Esophagus (tissue), 2 donors: ENCODE measurements at regions not wholly inside any gene's neighbourhood (a gene's known extent, or its start where the extent isn't known, plus 50 kb on each side); places are given as distances from the start of the nearest gene placed in this dataset.

Experiments used
- H3K27ac ChIP-seq, 2 donors: one replicate each; pipeline ENCODE4 v1.5.1; 2013; ENCODE audit warnings: low read depth in 2 of 2, mild to moderate bottlenecking in 2 of 2, inconsistent platforms in 1 of 2, low read length in 1 of 2, moderate library complexity in 1 of 2
- H3K27me3 ChIP-seq, 2 donors: one replicate each; pipeline ENCODE4 v1.6.1; 2013; ENCODE audit warnings: low read length in 2 of 2, control low read depth in 1 of 2, mild to moderate bottlenecking in 1 of 2; ENCODE audit not compliant: insufficient read depth in 2 of 2, control insufficient read depth in 1 of 2
- H3K36me3 ChIP-seq, 2 donors: one replicate each; pipeline ENCODE4 v1.6.1; 2013; ENCODE audit warnings: low read length in 1 of 2; ENCODE audit not compliant: control insufficient read depth in 2 of 2, insufficient read depth in 2 of 2
- H3K4me1 ChIP-seq, 2 donors: one replicate each; pipeline ENCODE4 v1.6.1; 2013; ENCODE audit warnings: low read length in 1 of 2; ENCODE audit not compliant: control insufficient read depth in 2 of 2, insufficient read depth in 2 of 2
- H3K4me3 ChIP-seq, 2 donors: one replicate each; pipeline ENCODE4 v1.5.1; 2013; ENCODE audit warnings: low read length in 2 of 2, mild to moderate bottlenecking in 2 of 2, low read depth in 1 of 2, moderate library complexity in 1 of 2
- H3K9me3 ChIP-seq, 2 donors: one replicate each; pipeline ENCODE4 v1.6.1; 2013; ENCODE audit warnings: mild to moderate bottlenecking in 2 of 2, low read depth in 1 of 2, low read length in 1 of 2, moderate library complexity in 1 of 2; ENCODE audit not compliant: control insufficient read depth in 2 of 2, insufficient read depth in 1 of 2
- WGBS, 2 donors: extraction: QIAGEN DNeasy Blood & Tissue Kit; methylation state at CpG; one replicate each; pipeline ENCODE4 v1.1.7; 2013; 5-methylcytosine and 5-hydroxymethylcytosine counted together
- donor health status: healthy with polysubstance abuse.
- donor health status: Bipolar disorder and iron deficiency.

- WGBS, 2 donors: 94% methylated on average over 4 of the region's 4 CpGs
- Histone ChIP-seq H3K4me1 (no peaks in the 10 kb centered on the region), H3K27ac (no peak overlapping the region), H3K9me3 (peaks cover 1 to 3% of the 10 kb centered on the region in 2 donors), H3K4me3 (no peak overlapping the region), H3K36me3 (no peaks in the 10 kb centered on the region), H3K27me3 (no peaks in the 10 kb centered on the region)
These were observed 599.2 kb upstream of the POM121L12 start for GRCh38 chr7:52436278-52436677.

GRCh38 chr7:52431082-52431815 lies 604.2 kb upstream of the POM121L12 start:
- H3K27ac ChIP-seq: no peak overlapping the region
- H3K36me3 ChIP-seq: no peaks in the 10 kb centered on the region
- H3K4me3 ChIP-seq: no peak overlapping the region
- no peaks in the 10 kb centered on the region for H3K27me3 ChIP-seq
- H3K9me3 ChIP-seq: peaks cover 6% of the 10 kb centered on the region in 2 donors
- no peaks in the 10 kb centered on the region for H3K4me1 ChIP-seq
- 93 to 94% methylated on average over 36 of the region's 36 CpGs for WGBS, 2 donors

- Histone ChIP-seq H3K27me3 (no peaks in the 10 kb centered on the region), H3K4me1 (no peaks in the 10 kb centered on the region), H3K9me3 (peaks cover 0 to 2% of the 10 kb centered on the region in 2 donors), H3K27ac (no peak overlapping the region), H3K36me3 (no peaks in the 10 kb centered on the region), H3K4me3 (no peak overlapping the region)
- WGBS, 2 donors: 95 to 100% methylated on average over 1 of the region's 1 CpG
These were observed 612.2 kb upstream of the POM121L12 start for GRCh38 chr7:52423251-52423650.

GRCh38 chr7:52413051-52413450 lies 622.4 kb upstream of the POM121L12 start:
- 61 to 65% methylated on average over 5 of the region's 5 CpGs for whole genome bisulfite sequencing, 2 donors
- Histone ChIP-seq H3K27ac (no peak overlapping the region), H3K9me3 (peaks cover 0 to 2% of the 10 kb centered on the region in 2 donors), H3K4me3 (no peak overlapping the region), H3K27me3 (no peaks in the 10 kb centered on the region), H3K36me3 (no peaks in the 10 kb centered on the region), H3K4me1 (no peaks in the 10 kb centered on the region)

GRCh38 chr7:52410032-52410431 lies 625.4 kb upstream of the POM121L12 start:
- WGBS, 2 donors: 84 to 85% methylated on average over 4 of the region's 4 CpGs
- no peaks in the 10 kb centered on the region for H3K4me1 ChIP-seq
- H3K36me3 ChIP-seq: no peaks in the 10 kb centered on the region

DNA sequence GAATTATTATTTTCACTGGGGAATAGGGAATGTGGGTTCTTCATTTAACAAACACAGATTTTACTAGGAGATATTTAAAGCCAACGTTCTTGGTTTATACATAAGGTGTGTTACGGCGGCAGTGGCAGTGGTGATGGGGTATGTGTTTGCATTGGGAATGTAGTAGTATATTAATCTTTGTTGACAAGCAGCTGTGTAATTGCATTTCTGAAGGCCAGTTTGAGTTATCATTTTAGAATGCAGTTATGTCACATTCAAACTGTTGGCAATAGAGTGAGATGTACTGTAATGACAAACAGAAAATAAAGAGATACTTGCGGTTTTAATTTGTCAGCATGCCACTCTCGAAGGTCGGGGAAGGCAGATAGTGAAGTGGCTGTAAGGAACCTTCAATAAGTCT lies 628.6 kb upstream of the POM121L12 start:
- Histone ChIP-seq H3K9me3 (peaks cover 0 to 2% of the 10 kb centered on the region in 2 donors), H3K4me1 (no peaks in the 10 kb centered on the region), H3K36me3 (no peaks in the 10 kb centered on the region), H3K27ac (no peak overlapping the region), H3K27me3 (no peaks in the 10 kb centered on the region), H3K4me3 (no peak overlapping the region)
- WGBS, 2 donors: 69 to 82% methylated on average over 6 of the region's 6 CpGs

More at GRCh38 chr7:52410032-52410431, 625.4 kb upstream of the POM121L12 start:
- H3K27ac ChIP-seq: no peak overlapping the region
- no peaks in the 10 kb centered on the region for H3K27me3 ChIP-seq
- no peak overlapping the region for H3K4me3 ChIP-seq
- H3K9me3 ChIP-seq: peaks cover 0 to 2% of the 10 kb centered on the region in 2 donors

DNA sequence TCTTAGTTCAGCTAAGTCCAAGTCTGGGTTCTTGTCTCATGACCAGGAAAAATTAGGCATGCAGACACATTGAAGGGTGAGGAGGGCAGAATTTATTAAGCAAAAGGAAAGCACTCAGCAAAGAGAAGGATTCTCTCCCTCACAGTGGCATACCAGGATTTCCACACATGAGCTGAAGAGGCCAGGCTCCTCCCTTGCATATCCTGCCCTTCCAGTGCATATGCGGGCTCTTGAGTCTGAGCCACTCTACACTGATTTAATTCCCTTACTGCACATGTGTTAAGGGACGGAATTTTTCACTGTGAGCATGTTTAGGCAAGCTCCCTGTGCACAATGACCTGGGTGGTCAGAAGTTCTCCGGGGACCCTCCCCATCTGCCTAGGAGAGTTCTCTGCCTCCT lies 652.7 kb upstream of the POM121L12 start:
- Histone ChIP-seq H3K36me3 (no peaks in the 10 kb centered on the region), H3K4me3 (no peak overlapping the region), H3K27me3 (no peaks in the 10 kb centered on the region), H3K27ac (no peak overlapping the region), H3K9me3 (peaks cover 0 to 5% of the 10 kb centered on the region in 2 donors), H3K4me1 (no peaks in the 10 kb centered on the region)
- 79 to 80% methylated on average over 3 of the region's 3 CpGs for WGBS, 2 donors

DNA sequence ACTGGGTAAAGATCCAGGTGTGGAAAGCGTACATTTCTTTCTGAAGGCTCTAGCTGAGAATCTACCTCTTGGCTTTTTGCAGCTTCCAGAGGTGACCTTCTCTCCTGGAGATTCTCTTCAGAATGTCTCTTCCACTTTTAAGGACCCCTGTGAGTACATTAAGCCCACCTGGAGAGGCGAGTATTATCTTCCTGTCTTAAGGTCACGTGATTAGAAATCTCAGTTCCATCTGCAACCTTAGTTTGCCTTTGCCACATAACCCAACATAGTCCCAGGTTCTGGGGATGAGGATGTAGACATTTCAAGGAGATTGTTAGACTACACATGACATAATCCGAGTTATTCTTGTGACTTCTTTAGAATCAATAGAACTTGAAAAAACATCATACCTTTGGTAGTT lies 665.5 kb upstream of the POM121L12 start:
- 83 to 85% methylated on average over 4 of the region's 4 CpGs for WGBS, 2 donors
- Histone ChIP-seq H3K36me3 (no peaks in the 10 kb centered on the region), H3K27me3 (no peaks in the 10 kb centered on the region), H3K9me3 (peaks cover 2 to 3% of the 10 kb centered on the region in 2 donors), H3K4me1 (no peaks in the 10 kb centered on the region), H3K4me3 (no peak overlapping the region), H3K27ac (no peak overlapping the region)

DNA sequence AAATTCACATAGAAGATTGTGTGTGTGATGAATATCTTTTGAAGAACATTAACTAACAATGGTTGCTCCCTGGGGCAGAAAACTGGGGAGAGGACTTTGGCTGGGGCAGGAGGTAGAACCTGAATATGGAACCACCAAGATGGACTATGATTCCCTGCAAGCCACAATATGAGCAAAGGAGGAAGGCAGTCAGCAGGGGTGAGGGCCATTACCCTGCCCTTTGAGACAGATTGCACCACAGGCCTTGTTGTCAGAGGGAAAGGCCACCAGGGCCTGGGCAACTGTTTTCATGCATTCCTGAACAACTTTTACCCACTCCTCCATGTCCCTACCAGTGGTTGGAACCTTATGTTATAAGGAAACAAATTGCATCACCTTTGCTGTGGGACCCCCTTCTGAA lies 670.1 kb upstream of the POM121L12 start:
- H3K9me3 ChIP-seq: peaks cover 6 to 9% of the 10 kb centered on the region in 2 donors
- no peaks in the 10 kb centered on the region for H3K27me3 ChIP-seq
- no peak overlapping the region for H3K4me3 ChIP-seq
- H3K4me1 ChIP-seq: no peaks in the 10 kb centered on the region
- no peaks in the 10 kb centered on the region for H3K36me3 ChIP-seq
- H3K27ac ChIP-seq: no peak overlapping the region

GRCh38 chr7:52362521-52362920 lies 672.9 kb upstream of the POM121L12 start:
- Histone ChIP-seq H3K4me3 (no peak overlapping the region), H3K9me3 (peaks cover 6 to 9% of the 10 kb centered on the region in 2 donors), H3K27ac (no peak overlapping the region), H3K27me3 (no peaks in the 10 kb centered on the region), H3K4me1 (no peaks in the 10 kb centered on the region), H3K36me3 (no peaks in the 10 kb centered on the region)
- WGBS, 2 donors: 85 to 96% methylated on average over 16 to 19 of the region's 19 CpGs
